Esophagus squamous epithelium (tissue), 5 donors: ENCODE measurements at regions not wholly inside any gene's neighbourhood (a gene's known extent, or its start where the extent isn't known, plus 50 kb on each side); places are given as distances from the start of the nearest gene placed in this dataset.

ENCODE experiments used
- DNase-seq: peaks from one replicate; lab custom pipeline; 2025; lab: John Stamatoyannopoulos, UW
- H3K27ac ChIP-seq, 4 donors: fragments of 200-600 bp; sonication (generic); one replicate each; pipeline ENCODE4 v1.5.1; 2016 to 2019; ENCODE audit warnings: mild to moderate bottlenecking in 1 of 4
- H3K27me3 ChIP-seq, 4 donors: fragments of 200-600 bp; sonication (generic); 1 replicate in 3 of 4; 2 replicates in 1 of 4; pipeline versions ENCODE4 v1.5.1 to v1.6.0; 2017 to 2021; ENCODE audit warnings: antibody characterized with exemption in 1 of 4
- H3K36me3 ChIP-seq, 3 donors: fragments of 200-600 bp; sonication (generic); one replicate each; pipeline ENCODE4 v1.5.1; 2016 to 2019
- H3K4me1 ChIP-seq, 3 donors: fragments of 200-600 bp; sonication (generic); one replicate each; pipeline ENCODE4 v1.5.1; 2017 to 2019
- H3K4me3 ChIP-seq, 4 donors: fragments of 200-600 bp; sonication (generic); 1 replicate in 3 of 4; 2 replicates in 1 of 4; pipeline ENCODE4 v1.5.1; 2016 to 2019; ENCODE audit warnings: mild to moderate bottlenecking in 2 of 4, moderate library complexity in 1 of 4
- H3K9me3 ChIP-seq, 3 donors: fragments of 200-600 bp; sonication (generic); one replicate each; pipeline ENCODE4 v1.5.1; 2016 to 2019
- POLR2A ChIP-seq, 4 donors: fragments of 450-650 bp; IDR thresholded peaks; one replicate each; pipeline ENCODE4 v1.6.1; 2017; ENCODE audit warnings: antibody characterized with exemption in 4 of 4, mild to moderate bottlenecking in 4 of 4, moderate library complexity in 3 of 4
- WGBS, 2 donors: methylation state at CpG; one replicate each; pipeline ENCODE4 v1.1.5; 2018; 5-methylcytosine and 5-hydroxymethylcytosine counted together
- intact Hi-C: fragments of 100-400 bp; cut with DNase I; formaldehyde crosslinking; loops from one replicate; pipeline ENCODE4 v1.15.0; 2022
- TF ChIP-seq, protein P1 (sequence below), 6 experiments: fragments of 450-650 bp in 4 of 6; fragments of 200-600 bp in 2 of 6; sonication (generic) in 2 of 6; IDR thresholded peaks; one replicate each; pipeline ENCODE4 v1.5.1; 2016 to 2019; ENCODE audit warnings: antibody characterized with exemption in 6 of 6, mild to moderate bottlenecking in 4 of 6, moderate library complexity in 4 of 6
- donor health status: DM: yes; HTN: yes; CAD: no.

DNA sequence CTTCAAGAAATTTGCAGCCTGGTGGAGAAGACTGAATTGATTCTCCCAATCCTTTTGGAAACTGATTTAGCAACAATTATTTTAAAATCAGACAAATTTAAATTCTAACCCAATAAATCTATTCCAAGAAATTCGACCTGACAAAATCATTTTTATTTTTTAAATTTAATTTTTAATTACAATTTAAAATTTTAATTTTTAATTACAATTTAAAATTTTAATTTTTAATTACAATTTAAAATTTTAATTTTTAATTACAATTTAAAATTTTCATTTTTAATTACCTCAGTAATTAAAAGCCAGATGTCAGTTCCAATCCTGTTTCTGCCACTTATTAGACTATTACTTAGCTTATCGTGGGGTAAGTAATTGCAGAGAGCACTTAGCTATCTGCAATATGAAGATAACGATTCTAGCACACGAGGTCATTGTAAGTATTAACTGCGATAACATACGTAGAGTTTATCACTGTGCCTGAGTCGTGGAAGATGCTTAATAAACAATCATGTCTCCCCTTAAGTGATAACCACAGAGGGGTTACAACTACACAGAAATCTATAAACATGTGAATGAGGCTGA lies 346.4 kb upstream of the SLC24A2 start:
- Histone ChIP-seq H3K9me3 (no peaks in the 10 kb centered on the region), H3K4me3 (no peak overlapping the region), H3K36me3 (no peaks in the 10 kb centered on the region), H3K4me1 (no peaks in the 10 kb centered on the region), H3K27me3 (no peaks in the 10 kb centered on the region), H3K27ac (no peak overlapping the region)
- TF ChIP-seq POLR2A (IDR thresholded peaks at IDR 0.05) = no peak
- TF ChIP-seq, protein P1, sequence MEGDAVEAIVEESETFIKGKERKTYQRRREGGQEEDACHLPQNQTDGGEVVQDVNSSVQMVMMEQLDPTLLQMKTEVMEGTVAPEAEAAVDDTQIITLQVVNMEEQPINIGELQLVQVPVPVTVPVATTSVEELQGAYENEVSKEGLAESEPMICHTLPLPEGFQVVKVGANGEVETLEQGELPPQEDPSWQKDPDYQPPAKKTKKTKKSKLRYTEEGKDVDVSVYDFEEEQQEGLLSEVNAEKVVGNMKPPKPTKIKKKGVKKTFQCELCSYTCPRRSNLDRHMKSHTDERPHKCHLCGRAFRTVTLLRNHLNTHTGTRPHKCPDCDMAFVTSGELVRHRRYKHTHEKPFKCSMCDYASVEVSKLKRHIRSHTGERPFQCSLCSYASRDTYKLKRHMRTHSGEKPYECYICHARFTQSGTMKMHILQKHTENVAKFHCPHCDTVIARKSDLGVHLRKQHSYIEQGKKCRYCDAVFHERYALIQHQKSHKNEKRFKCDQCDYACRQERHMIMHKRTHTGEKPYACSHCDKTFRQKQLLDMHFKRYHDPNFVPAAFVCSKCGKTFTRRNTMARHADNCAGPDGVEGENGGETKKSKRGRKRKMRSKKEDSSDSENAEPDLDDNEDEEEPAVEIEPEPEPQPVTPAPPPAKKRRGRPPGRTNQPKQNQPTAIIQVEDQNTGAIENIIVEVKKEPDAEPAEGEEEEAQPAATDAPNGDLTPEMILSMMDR (IDR thresholded peaks at IDR 0.05) = no peak
- intact Hi-C loops = no loop called here
- no peak for DNase-seq
- 79 to 83% methylated on average over 7 of the region's 7 CpGs for WGBS, 2 donors

DNA sequence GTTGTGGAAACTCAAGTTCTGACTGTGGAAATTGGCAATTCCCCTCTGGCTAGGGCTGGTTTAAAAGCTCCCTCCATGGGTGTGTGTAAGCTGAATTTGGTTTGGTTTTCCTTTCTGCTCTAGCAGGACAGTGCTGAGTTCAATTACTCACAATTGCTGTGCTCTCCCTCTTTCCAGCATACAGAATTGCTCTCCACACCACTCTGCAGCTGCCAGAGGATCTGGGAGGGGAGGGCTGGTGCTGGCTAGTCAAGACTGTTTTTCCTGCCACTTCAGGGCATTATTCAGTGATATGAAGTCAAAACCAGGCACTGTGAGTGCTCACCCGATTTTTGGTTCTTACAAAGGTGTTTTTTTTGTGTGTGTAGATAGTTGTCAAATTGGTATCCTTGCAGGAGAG lies 336.9 kb upstream of the SLC24A2 start:
- Histone ChIP-seq H3K4me3 (no peak overlapping the region), H3K4me1 (no peaks in the 10 kb centered on the region), H3K36me3 (no peaks in the 10 kb centered on the region), H3K27me3 (no peaks in the 10 kb centered on the region), H3K9me3 (no peaks in the 10 kb centered on the region), H3K27ac (no peak overlapping the region)
- no peak for DNase-seq
- no peak for TF ChIP-seq POLR2A (IDR thresholded peaks at IDR 0.05)
- TF ChIP-seq, protein P1 (IDR thresholded peaks at IDR 0.05) = no peak
- WGBS, 2 donors = 25 to 38% methylated on average over 1 of the region's 1 CpG
- intact Hi-C loops = no loop called here

DNA sequence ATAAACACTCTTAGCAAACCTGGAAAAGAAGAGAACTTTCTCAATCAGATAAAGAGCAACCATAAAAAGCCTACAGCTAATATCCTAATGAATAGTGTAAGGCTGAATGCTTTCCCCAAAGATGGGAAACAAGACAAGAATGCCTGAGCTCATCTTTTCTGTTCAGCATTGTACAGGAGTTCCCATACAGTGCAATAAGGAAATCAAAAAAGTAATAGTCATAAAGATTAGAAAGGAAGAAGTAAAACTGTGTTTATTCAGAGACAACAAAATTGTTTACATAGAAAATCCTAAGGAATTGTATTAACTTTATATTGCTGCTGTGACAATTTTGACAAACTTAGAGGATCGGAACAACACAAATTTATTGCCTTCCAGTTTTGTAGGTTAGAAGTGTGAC lies 330.7 kb upstream of the SLC24A2 start:
- Histone ChIP-seq H3K9me3 (peaks cover 0 to 8% (median 0%) of the 10 kb centered on the region in 3 donors), H3K4me1 (no peaks in the 10 kb centered on the region), H3K36me3 (no peaks in the 10 kb centered on the region), H3K27me3 (no peaks in the 10 kb centered on the region), H3K27ac (no peak overlapping the region), H3K4me3 (no peak overlapping the region)
- 95 to 96% methylated on average over 1 of the region's 1 CpG for WGBS, 2 donors
- TF ChIP-seq, protein P1 (IDR thresholded peaks at IDR 0.05) = no peak
- no peak for TF ChIP-seq POLR2A (IDR thresholded peaks at IDR 0.05)
- intact Hi-C loops = no loop called here
- no peak for DNase-seq

DNA sequence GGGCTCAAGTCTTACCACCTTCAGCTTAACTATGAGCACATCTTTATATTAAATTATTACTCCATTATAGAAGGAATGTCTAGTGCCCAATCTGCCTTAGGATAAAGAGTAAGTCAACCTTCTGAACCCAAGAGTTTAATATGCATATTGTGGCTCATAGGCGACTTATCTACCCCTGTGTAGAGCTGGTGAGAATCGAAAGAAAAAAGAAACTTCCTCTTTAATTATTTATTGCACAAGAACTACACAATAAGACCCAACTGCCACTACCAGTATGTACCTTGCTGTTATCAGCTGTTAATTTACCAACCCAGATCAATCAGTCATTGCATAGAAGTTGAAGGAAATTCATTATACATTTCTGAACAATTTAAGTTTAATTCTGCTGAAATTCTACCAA lies 329.1 kb upstream of the SLC24A2 start:
- intact Hi-C loops = no loop called here
- Histone ChIP-seq H3K4me1 (no peaks in the 10 kb centered on the region), H3K27ac (no peak overlapping the region), H3K4me3 (no peak overlapping the region), H3K36me3 (no peaks in the 10 kb centered on the region), H3K27me3 (no peaks in the 10 kb centered on the region), H3K9me3 (peaks cover 0 to 8% (median 0%) of the 10 kb centered on the region in 3 donors)
- WGBS, 2 donors = 59 to 81% methylated on average over 2 of the region's 2 CpGs
- TF ChIP-seq, protein P1 (IDR thresholded peaks at IDR 0.05) = no peak
- TF ChIP-seq POLR2A (IDR thresholded peaks at IDR 0.05) = no peak
- DNase-seq = no peak

DNA sequence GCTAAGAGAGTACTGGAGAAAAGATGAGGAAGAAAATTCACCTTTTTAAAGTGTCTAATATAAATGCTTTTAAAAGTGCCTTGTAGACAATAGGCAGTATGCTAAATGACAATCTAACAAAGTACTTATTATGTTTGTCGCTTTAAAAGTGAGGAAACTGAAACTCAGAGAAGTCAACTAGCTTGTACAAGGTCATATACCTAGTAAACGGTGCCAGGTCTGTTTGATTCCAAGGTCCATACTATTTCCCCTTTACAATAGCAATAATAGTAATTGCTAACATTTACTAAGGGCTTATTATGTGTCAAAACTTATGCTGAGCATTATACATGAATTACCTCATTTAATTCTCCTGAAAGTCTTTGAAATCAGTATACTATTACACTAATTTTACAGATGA lies 328.6 kb upstream of the SLC24A2 start:
- intact Hi-C loops = no loop called here
- Histone ChIP-seq H3K27ac (no peak overlapping the region), H3K4me1 (no peaks in the 10 kb centered on the region), H3K36me3 (no peaks in the 10 kb centered on the region), H3K27me3 (no peaks in the 10 kb centered on the region), H3K4me3 (no peak overlapping the region), H3K9me3 (peaks cover 0 to 8% (median 0%) of the 10 kb centered on the region in 3 donors)
- DNase-seq = no peak
- no peak for TF ChIP-seq POLR2A (IDR thresholded peaks at IDR 0.05)
- TF ChIP-seq, protein P1 (IDR thresholded peaks at IDR 0.05) = no peak
- WGBS, 2 donors = 36 to 62% methylated on average over 2 of the region's 2 CpGs
